Liver (tissue), 8 donors: ENCODE measurements at regions not wholly inside any gene's neighbourhood (a gene's known extent, or its start where the extent isn't known, plus 50 kb on each side); places are given as distances from the start of the nearest gene placed in this dataset.

ENCODE experiments used
- DNase-seq: peaks from one replicate; pipeline ENCODE4 v3.0.0-alpha.2; 2017; ENCODE audit warnings: low spot score
- H3K27ac ChIP-seq, 2 donors: one replicate each; pipeline ENCODE4 v1.7.0; 2013; ENCODE audit warnings: inconsistent platforms in 2 of 2, low read length in 2 of 2, control low read depth in 1 of 2, low read depth in 1 of 2, mild to moderate bottlenecking in 1 of 2
- H3K27me3 ChIP-seq, 4 donors: one replicate each; pipeline versions ENCODE4 v1.6.1 to v1.7.0; 2013; ENCODE audit warnings: low read length in 3 of 4, inconsistent platforms in 1 of 4, mild to moderate bottlenecking in 1 of 4, moderate library complexity in 1 of 4; ENCODE audit not compliant: control insufficient read depth in 4 of 4, insufficient read depth in 4 of 4
- H3K36me3 ChIP-seq, 4 donors: one replicate each; pipeline versions ENCODE4 v1.6.1 to v1.7.0; 2013; ENCODE audit warnings: low read length in 3 of 4, mild to moderate bottlenecking in 3 of 4, low read depth in 1 of 4, moderate library complexity in 1 of 4; ENCODE audit not compliant: control insufficient read depth in 4 of 4, insufficient read depth in 3 of 4
- H3K4me1 ChIP-seq, 4 donors: one replicate each; pipeline versions ENCODE4 v1.6.1 to v1.7.0; 2013; ENCODE audit warnings: low read length in 3 of 4, mild to moderate bottlenecking in 3 of 4, moderate library complexity in 1 of 4; ENCODE audit not compliant: control insufficient read depth in 4 of 4, insufficient read depth in 4 of 4
- H3K4me3 ChIP-seq, 3 donors: one replicate each; pipeline versions ENCODE4 v1.6.1 to v1.7.0; 2013; ENCODE audit warnings: low read length in 3 of 3, control low read depth in 1 of 3, low read depth in 1 of 3, mild to moderate bottlenecking in 1 of 3
- H3K9ac ChIP-seq, 2 donors: one replicate each; pipeline ENCODE4 v1.7.0; 2013; ENCODE audit warnings: low read length in 2 of 2, mild to moderate bottlenecking in 2 of 2, moderate library complexity in 2 of 2, control low read depth in 1 of 2, low read depth in 1 of 2
- H3K9me3 ChIP-seq, 4 donors: one replicate each; pipeline versions ENCODE4 v1.6.1 to v1.7.0; 2013; ENCODE audit warnings: low read length in 3 of 4; ENCODE audit not compliant: control insufficient read depth in 4 of 4
- EGR1 ChIP-seq, 2 donors: IDR thresholded peaks; 2 replicates each; pipeline ENCODE4 v1.6.1; 2016 to 2018; ENCODE audit warnings: antibody characterized with exemption in 2 of 2, low read depth in 2 of 2
- FOXA1 ChIP-seq: IDR thresholded peaks from 2 replicates; pipeline ENCODE4 v1.6.1; 2016; ENCODE audit warnings: antibody characterized with exemption
- FOXA2 ChIP-seq: IDR thresholded peaks from 2 replicates; pipeline ENCODE4 v1.6.1; 2016; ENCODE audit warnings: antibody characterized with exemption
- GABPA ChIP-seq, 2 donors: IDR thresholded peaks in 1 of 2; conservative IDR thresholded peaks in 1 of 2; 2 replicates each; pipeline ENCODE4 v1.6.1; 2016; ENCODE audit warnings: antibody characterized with exemption in 2 of 2, mild to moderate bottlenecking in 1 of 2, moderate library complexity in 1 of 2
- HNF4A ChIP-seq, 2 donors: conservative IDR thresholded peaks; 2 replicates each; pipeline ENCODE4 v1.6.1; 2016; ENCODE audit warnings: antibody characterized with exemption in 2 of 2, mild to moderate bottlenecking in 2 of 2
- HNF4G ChIP-seq: IDR thresholded peaks from 2 replicates; pipeline ENCODE4 v1.6.1; 2016; ENCODE audit warnings: antibody characterized with exemption
- JUND ChIP-seq, 2 donors: IDR thresholded peaks; 2 replicates each; pipeline ENCODE4 v1.6.1; 2016; ENCODE audit warnings: antibody characterized with exemption in 2 of 2
- NR2F2 ChIP-seq: IDR thresholded peaks from 2 replicates; pipeline ENCODE4 v1.6.1; 2016; ENCODE audit warnings: antibody characterized with exemption
- RAD21 ChIP-seq, 2 donors: IDR thresholded peaks; 2 replicates each; pipeline ENCODE4 v1.6.1; 2016; ENCODE audit warnings: antibody characterized with exemption in 2 of 2, mild to moderate bottlenecking in 2 of 2
- RXRA ChIP-seq, 2 donors: IDR thresholded peaks; 2 replicates each; pipeline ENCODE4 v1.6.1; 2017 to 2018; ENCODE audit warnings: antibody characterized with exemption in 2 of 2, mild to moderate bottlenecking in 1 of 2
- SP1 ChIP-seq: IDR thresholded peaks from 2 replicates; pipeline ENCODE4 v1.6.1; 2018; ENCODE audit warnings: antibody characterized with exemption, mild to moderate bottlenecking
- TAF1 ChIP-seq: conservative IDR thresholded peaks from 2 replicates; pipeline ENCODE4 v1.6.1; 2016; ENCODE audit warnings: antibody characterized with exemption, mild to moderate bottlenecking
- YY1 ChIP-seq: IDR thresholded peaks from 2 replicates; pipeline ENCODE4 v1.6.1; 2016; ENCODE audit warnings: antibody characterized with exemption, mild to moderate bottlenecking
- WGBS: extraction: QIAGEN DNeasy Blood & Tissue Kit; methylation state at CpG from one replicate; pipeline ENCODE4 v1.1.7; 2013; 5-methylcytosine and 5-hydroxymethylcytosine counted together
- TF ChIP-seq, protein P1 (sequence below): IDR thresholded peaks from 2 replicates; pipeline ENCODE4 v1.6.1; 2016; ENCODE audit warnings: antibody characterized with exemption
- TF ChIP-seq, protein P2 (sequence below): fragments of 150-350 bp; IDR thresholded peaks from 2 replicates; pipeline ENCODE4 v1.5.1; 2017; ENCODE audit warnings: improper control_type of control experiment, low read depth, low read length; ENCODE audit not compliant: missing input control
- TF ChIP-seq, protein P3 (sequence below): IDR thresholded peaks from 2 replicates; pipeline ENCODE4 v1.6.1; 2016; ENCODE audit warnings: antibody characterized with exemption, mild to moderate bottlenecking
- donor health status: healthy.
- donor health status: healthy.
- donor health status: healthy.
- donor health status: healthy.
- donor health status: healthy.

DNA sequence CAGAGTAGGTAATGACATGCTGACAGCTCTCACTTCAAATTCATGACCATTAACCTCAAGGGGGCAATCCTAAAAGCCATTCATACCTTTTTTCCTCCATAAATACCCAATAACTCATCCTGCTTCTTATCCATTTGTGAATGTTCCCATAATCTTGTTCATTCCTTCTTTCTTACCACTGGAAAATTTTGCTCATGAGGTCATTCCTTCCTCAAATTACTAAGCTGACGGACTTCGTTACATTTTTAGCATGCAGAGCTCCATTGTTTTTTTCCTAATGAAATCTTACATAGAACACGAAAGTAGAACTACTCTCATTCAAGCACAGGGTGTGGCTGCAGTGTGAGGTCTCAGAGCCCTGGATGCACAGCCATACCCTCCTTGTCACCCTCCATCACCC, 276.5 kb upstream of the DPYD start:
- Histone ChIP-seq H3K4me1 (no peaks in the 10 kb centered on the region), H3K4me3 (no peak overlapping the region), H3K36me3 (no peaks in the 10 kb centered on the region), H3K9ac (no peak overlapping the region), H3K27ac (no peak overlapping the region), H3K27me3 (no peaks in the 10 kb centered on the region), H3K9me3 (no peaks in the 10 kb centered on the region)
- TF ChIP-seq, protein P1, sequence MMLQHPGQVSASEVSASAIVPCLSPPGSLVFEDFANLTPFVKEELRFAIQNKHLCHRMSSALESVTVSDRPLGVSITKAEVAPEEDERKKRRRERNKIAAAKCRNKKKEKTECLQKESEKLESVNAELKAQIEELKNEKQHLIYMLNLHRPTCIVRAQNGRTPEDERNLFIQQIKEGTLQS, result no peak
- no peak for TF ChIP-seq EGR1 (IDR thresholded peaks at IDR 0.05; ENCODE audit: low read depth in 2 of 2)
- no peak for TF ChIP-seq GABPA (IDR thresholded peaks at IDR 0.05 in 1 of 2, conservative IDR thresholded peaks at IDR 0.05 in 1 of 2)
- TF ChIP-seq HNF4G, result no peak
- TF ChIP-seq RAD21 (IDR thresholded peaks at IDR 0.05), result no peak
- TF ChIP-seq FOXA1, result no peak
- TF ChIP-seq YY1, result no peak
- no peak for TF ChIP-seq FOXA2
- no peak for TF ChIP-seq RXRA (IDR thresholded peaks at IDR 0.05)
- no peak for TF ChIP-seq TAF1
- TF ChIP-seq HNF4A (conservative IDR thresholded peaks at IDR 0.05), result no peak
- TF ChIP-seq, protein P2, sequence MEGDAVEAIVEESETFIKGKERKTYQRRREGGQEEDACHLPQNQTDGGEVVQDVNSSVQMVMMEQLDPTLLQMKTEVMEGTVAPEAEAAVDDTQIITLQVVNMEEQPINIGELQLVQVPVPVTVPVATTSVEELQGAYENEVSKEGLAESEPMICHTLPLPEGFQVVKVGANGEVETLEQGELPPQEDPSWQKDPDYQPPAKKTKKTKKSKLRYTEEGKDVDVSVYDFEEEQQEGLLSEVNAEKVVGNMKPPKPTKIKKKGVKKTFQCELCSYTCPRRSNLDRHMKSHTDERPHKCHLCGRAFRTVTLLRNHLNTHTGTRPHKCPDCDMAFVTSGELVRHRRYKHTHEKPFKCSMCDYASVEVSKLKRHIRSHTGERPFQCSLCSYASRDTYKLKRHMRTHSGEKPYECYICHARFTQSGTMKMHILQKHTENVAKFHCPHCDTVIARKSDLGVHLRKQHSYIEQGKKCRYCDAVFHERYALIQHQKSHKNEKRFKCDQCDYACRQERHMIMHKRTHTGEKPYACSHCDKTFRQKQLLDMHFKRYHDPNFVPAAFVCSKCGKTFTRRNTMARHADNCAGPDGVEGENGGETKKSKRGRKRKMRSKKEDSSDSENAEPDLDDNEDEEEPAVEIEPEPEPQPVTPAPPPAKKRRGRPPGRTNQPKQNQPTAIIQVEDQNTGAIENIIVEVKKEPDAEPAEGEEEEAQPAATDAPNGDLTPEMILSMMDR, result no peak
- TF ChIP-seq SP1, result no peak
- WGBS, result 85% methylated on average over 3 of the region's 3 CpGs
- no peak for DNase-seq

DNA sequence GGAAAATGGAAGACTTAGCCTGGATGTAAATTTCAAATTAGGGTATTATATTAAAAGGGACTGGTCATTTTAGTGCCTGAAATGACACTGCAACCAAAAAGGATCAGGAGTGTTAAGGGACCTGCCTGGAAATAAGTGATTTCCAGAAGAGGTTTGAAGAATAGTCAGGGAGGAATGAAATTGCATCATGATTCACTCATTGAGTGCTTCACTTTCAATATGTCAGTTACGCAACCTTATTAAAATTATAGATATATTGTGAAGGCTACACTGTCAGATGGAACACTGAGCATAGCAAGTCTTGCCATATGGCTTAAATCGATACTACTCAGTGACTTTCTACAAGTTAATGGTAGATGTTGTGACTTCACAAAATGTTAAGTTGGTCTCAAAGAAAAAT, 275.2 kb upstream of the DPYD start:
- WGBS, result 96% methylated on average over 2 of the region's 2 CpGs
- Histone ChIP-seq H3K4me3 (no peak overlapping the region), H3K9ac (no peak overlapping the region), H3K36me3 (no peaks in the 10 kb centered on the region), H3K4me1 (no peaks in the 10 kb centered on the region), H3K9me3 (no peaks in the 10 kb centered on the region), H3K27me3 (no peaks in the 10 kb centered on the region), H3K27ac (no peak overlapping the region)
- DNase-seq, result no peak
- TF ChIP-seq HNF4G (no peak), NR2F2 (no peak), JUND (IDR thresholded peaks at IDR 0.05) (no peak), GABPA (IDR thresholded peaks at IDR 0.05 in 1 of 2, conservative IDR thresholded peaks at IDR 0.05 in 1 of 2) (no peak), RAD21 (IDR thresholded peaks at IDR 0.05) (no peak)
- TF ChIP-seq, protein P2, result no peak
- TF ChIP-seq, protein P3, sequence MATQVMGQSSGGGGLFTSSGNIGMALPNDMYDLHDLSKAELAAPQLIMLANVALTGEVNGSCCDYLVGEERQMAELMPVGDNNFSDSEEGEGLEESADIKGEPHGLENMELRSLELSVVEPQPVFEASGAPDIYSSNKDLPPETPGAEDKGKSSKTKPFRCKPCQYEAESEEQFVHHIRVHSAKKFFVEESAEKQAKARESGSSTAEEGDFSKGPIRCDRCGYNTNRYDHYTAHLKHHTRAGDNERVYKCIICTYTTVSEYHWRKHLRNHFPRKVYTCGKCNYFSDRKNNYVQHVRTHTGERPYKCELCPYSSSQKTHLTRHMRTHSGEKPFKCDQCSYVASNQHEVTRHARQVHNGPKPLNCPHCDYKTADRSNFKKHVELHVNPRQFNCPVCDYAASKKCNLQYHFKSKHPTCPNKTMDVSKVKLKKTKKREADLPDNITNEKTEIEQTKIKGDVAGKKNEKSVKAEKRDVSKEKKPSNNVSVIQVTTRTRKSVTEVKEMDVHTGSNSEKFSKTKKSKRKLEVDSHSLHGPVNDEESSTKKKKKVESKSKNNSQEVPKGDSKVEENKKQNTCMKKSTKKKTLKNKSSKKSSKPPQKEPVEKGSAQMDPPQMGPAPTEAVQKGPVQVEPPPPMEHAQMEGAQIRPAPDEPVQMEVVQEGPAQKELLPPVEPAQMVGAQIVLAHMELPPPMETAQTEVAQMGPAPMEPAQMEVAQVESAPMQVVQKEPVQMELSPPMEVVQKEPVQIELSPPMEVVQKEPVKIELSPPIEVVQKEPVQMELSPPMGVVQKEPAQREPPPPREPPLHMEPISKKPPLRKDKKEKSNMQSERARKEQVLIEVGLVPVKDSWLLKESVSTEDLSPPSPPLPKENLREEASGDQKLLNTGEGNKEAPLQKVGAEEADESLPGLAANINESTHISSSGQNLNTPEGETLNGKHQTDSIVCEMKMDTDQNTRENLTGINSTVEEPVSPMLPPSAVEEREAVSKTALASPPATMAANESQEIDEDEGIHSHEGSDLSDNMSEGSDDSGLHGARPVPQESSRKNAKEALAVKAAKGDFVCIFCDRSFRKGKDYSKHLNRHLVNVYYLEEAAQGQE, result no peak
